Endothelial cell of hepatic sinusoid (primary cell): ENCODE measurements at regions not wholly inside any gene's neighbourhood (a gene's known extent, or its start where the extent isn't known, plus 50 kb on each side); places are given as distances from the start of the nearest gene placed in this dataset.
"Not testable (repeated sequence)": the region's sequence is repeated elsewhere in the genome, so short reads cannot be mapped to it uniquely, and the experiment has no call there.

Source experiments
- in situ Hi-C: cut with HindIII; loops from 2 replicates; pipeline ENCODE4 v1.10.0; 2017; ENCODE audit warnings: low sequenced_read_pairs

DNA sequence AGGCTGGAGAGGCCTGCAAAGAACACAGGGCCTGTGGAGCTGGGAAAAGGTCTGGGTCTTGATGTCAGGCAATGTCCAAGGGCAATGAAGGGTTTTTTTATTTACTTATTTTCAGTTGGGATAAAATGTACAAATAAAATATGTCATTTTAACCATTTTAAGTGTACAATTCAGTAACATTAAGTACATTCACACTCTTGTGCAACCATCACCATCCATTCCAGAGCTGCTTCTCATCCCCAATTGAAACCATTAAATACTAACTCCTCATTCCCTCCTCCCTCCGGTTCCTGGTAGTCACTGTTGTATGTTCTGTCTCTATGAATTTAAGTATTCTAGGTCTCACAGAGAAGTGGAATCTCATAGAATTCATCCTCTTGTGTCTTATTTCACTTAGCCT, 444.7 kb downstream of the HS3ST3B1 start:
- in situ Hi-C loops, result loop anchor here (5.0 kb wide), 1 partner anchor 92 kb away; no protein-coding TSS in a partner anchor

GRCh38 chr17:14744761-14745473, 444.0 kb downstream of the HS3ST3B1 start:
- in situ Hi-C loops, result loop anchor here (5.0 kb wide), 1 partner anchor 92 kb away; no protein-coding TSS in a partner anchor

DNA sequence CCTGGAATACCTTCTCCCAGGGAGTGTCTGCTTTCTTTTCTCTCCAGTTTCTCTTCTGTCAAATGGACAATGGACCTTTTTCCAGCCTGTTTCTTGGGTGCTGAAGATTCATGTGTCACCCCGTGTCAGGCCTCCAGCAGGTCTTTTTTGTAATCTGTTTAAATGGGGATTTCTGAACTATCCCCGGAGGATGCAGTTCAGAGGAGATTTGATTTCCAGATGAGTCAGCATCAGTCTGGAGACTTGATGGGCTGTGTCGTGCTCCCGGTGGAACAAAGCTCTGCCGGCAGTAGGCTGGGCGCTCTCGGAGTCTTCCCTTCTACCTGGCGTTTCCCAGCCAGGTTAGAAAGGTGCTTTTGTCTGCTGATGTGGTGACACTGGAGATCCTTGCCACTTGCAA, 440.6 kb downstream of the HS3ST3B1 start:
- in situ Hi-C loops, result no loop called here

DNA sequence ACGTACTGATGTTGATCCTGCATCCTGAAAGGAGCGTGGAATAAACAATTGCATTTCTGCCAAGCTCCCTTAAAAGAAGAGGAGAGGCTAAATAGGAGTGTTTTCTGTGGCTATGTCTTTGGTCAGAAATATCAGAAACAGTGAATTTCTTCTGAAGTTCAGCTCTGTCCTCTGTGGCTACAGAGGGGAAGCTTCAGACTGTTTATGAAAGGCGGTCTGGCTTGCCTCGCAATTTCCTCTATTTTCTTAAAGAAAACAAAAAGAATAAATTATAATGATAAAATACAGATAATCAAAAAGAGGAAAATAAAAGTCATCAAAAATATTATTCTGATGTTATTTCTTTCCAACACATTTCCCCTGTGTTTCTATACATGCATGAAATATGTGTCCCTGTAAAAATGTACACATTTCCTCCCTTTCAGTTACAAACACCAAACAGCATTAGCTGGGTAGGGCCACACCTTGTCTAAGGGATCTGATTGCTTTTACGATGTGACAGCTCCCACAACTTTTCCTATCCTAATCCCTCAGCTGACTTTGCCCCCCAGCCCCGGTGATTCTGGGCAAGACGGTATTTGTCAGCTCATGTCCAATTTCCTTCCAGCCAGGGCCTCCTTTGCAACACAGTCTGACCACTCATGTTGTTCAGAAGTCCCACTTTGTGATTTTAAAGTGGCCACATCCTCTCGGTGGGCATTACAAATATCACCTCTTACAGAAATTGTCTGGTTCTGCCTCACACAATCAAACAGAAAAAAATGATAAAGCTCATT, 439.0 kb downstream of the HS3ST3B1 start:
- in situ Hi-C loops, result no loop called here

DNA sequence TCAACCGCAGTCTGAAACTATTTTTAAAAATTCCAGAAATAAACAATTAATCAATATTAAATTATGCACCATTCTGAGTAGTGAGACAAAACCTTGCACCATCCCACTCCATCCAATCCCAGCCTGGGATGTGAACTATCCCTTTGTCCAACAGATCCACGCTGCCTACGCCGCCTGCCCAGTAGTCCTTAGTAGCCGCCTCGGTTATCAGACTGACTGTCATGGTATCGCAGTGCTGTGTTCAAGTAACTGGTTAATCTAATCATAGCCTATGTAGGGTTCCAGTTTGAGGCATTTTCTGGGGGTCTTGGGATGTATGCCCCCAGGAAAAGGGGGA, 437.7 kb downstream of the HS3ST3B1 start:
- in situ Hi-C loops, result no loop called here

DNA sequence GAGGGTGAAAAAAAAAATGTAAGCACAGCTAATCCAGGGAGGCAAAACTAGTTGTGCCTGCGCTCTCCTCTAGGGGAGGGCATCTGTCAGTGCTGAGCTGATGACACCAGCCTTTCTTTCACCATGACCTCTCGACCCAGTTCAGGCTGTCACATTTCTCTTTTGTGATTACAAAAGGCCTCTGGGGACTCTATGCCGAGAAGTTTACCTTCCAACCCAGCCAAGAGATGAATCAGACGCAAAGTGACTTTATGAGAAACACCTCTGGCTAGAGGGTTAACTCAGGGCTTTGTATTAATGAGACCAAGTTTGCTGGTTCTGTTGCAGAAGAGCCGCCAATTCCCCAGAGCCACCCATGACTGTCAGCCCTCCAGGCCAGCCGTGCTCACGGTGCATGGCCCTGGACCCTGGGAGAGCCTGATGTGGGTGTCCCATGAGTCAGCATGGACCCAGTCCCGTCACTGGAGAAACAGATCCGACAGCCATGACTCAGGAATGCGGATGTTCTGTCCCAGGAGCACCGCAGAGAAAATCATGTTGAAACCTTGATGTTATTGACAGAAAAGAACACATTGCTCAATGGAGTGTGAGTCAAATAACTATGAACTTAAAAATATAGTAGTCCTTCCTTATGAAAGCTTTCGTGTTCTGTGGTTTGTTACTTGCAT, 437.2 kb downstream of the HS3ST3B1 start:
- in situ Hi-C loops, result no loop called here

DNA sequence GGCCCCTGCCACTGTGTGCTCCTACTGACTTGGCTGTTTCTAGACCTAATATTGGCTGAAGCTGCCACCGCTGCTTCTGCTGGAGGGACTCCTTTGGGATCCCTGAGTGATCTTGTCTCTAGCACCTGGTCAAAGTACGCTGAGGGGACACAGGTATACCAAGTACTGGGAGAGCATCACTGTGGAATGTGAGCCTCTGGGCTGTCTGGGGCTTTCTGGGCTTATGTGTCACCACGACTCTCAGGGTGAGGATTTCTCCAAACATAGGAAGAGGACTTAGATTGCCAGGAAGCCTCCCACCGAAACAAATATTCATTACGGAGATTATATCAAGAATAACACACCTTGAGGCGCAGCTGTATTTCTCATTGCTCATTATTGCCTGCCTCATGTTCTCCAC, 435.8 kb downstream of the HS3ST3B1 start:
- in situ Hi-C loops, result no loop called here

GRCh38 chr17:14733376-14733775, 432.5 kb downstream of the HS3ST3B1 start:
- in situ Hi-C loops, result no loop called here

DNA sequence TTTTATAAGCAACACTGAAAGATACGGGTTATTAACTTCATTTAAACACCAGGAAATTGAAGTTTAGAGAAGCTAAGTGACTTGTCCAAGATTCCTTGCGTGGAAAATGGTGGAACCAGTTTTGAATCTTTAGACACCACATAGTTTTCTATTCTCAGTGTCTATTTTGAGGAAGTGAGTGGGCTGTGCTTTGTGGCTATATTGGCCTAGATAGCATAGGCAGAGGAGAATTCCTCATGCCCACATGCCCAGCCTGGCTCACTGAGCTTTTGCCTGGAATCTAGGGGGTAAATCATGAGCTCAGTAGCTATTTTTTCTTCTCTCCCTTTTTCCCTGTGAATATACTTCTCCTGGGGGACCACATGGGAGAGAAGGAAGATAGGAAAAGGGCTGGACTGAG, 431.3 kb downstream of the HS3ST3B1 start:
- in situ Hi-C loops, result no loop called here

- in situ Hi-C loops, result no loop called here
These were observed 430.7 kb downstream of the HS3ST3B1 start for GRCh38 chr17:14731591-14731990.

- in situ Hi-C loops, result no loop called here
These were observed 429.9 kb downstream of the HS3ST3B1 start for GRCh38 chr17:14730821-14731220.

- in situ Hi-C loops, result no loop called here
These were observed 424.8 kb downstream of the HS3ST3B1 start for GRCh38 chr17:14725729-14726128.

GRCh38 chr17:14724770-14725169, 423.9 kb downstream of the HS3ST3B1 start:
- in situ Hi-C loops, result no loop called here

- in situ Hi-C loops, result not testable (repeated sequence)
These were observed 422.5 kb downstream of the HS3ST3B1 start for GRCh38 chr17:14723349-14723748.

DNA sequence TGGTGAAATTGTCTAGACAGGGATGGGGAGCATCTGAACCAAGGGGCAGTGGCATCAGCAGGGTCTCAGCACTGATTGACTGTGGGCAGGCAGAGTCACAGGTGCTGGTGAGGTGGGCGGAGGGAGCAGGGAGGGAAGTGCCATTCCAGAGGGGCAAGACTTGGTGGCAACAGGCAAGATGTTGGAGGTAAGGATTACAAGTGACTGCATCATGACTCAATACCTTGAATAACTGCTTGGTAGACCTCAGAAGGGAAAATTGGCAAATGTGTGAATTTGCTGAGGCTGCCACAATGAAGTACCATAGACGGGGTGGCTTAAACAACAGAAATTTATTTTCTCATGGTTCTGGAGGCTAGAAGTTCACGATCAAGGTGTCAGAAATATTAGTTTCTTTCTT, 419.1 kb downstream of the HS3ST3B1 start:
- in situ Hi-C loops, result no loop called here

- in situ Hi-C loops, result no loop called here
These were observed 417.0 kb downstream of the HS3ST3B1 start for GRCh38 chr17:14717859-14718258.

DNA sequence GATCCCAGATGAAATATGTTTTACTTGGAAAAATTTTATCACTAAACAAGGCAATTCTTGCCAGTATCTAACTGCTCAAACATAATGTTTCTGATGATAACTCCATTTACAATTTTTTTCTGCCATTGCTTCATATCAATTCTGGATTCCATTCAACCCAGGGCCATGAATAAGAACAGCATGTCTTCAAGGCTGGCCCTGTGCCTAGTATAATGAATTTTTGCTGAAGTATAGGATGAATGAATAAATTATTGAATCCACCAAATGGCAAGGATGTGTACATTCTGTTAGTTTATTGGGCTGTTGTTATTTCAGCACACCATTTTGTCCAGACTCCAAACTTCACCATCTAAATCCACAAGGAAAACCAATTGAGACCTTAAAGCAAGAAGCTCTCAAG, 414.7 kb downstream of the HS3ST3B1 start:
- in situ Hi-C loops, result no loop called here

GRCh38 chr17:14712611-14713021, 411.7 kb downstream of the HS3ST3B1 start:
- in situ Hi-C loops, result no loop called here

- in situ Hi-C loops, result no loop called here
These were observed 403.2 kb downstream of the HS3ST3B1 start for GRCh38 chr17:14704121-14704520.

- in situ Hi-C loops, result no loop called here
These were observed 401.0 kb downstream of the HS3ST3B1 start for GRCh38 chr17:14701886-14702285.

- in situ Hi-C loops, result no loop called here
These were observed 398.8 kb downstream of the HS3ST3B1 start for GRCh38 chr17:14699574-14700185.
